Right renal pelvis (tissue), 4 donors: ENCODE measurements at regions not wholly inside any gene's neighbourhood (a gene's known extent, or its start where the extent isn't known, plus 50 kb on each side); places are given as distances from the start of the nearest gene placed in this dataset.
A peak's percentile ranks its signal among the peaks of the same experiment; 100 is the strongest.
"Not testable (repeated sequence)": the region's sequence is repeated elsewhere in the genome, so short reads cannot be mapped to it uniquely, and the experiment has no call there.

ENCODE experiments used
- DNase-seq, 4 donors: peaks; one replicate each; pipeline ENCODE4 v3.0.0-alpha.2; 2013; ENCODE audit warnings: low read depth in 4 of 4, low spot score in 3 of 4, missing footprints in 1 of 4

DNA sequence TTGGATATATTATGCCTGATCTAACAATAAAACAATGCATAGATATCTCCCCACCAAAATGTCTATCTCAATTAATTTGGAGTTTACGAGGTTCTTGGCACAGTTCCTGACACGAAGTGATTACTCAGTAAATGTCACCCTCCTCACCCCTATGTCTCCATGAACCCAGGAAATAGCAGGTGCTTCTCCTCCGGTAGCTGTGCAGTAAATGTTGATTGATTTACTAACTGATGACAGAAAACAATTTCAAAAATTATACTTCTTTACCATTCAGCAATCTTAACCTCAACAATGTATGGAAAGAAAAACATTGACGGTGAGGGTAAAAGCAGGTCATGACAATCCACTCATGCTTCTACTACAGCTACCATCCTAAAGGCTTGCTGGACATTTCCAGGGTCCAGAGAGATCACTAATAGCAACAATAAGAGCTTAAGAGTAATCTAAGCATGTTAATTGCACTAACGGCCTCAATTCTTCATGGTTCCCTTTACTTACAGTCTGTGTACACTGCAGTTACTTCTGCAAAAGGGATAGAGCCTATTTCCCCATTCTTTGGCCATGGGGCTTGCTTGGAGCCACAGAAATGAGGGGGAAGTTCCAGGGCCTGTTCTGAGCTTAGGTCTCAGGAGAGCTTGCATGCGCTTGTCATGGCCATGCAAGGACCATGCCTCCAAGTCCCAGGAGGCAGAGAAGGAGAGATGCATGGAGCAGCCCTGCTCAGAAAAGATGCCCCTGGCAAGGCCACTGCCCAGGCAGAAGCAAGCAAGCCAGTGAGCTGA lies 222.6 kb downstream of the ATP6V0E2 start:
- not testable (repeated sequence) for DNase-seq

DNA sequence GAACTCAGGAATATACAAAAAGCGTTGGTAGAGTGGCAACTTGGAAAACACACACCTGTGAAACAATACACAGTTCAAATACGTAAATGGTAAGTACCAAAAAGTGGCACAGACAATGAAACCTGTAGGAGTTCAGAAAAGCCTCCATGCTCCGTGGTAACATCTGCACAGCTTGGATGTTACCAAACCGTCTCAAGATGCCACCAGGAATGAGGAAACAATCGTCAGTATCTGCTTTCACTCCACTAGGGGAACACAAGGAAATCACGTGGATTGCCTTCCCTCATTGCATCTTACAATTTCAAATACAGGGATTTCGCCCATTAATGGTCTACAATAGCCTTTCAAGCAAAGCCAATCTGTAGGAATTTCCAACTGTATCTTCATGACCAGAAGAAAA lies 224.6 kb upstream of the LRRC61 start:
- DNase-seq = not testable (repeated sequence)

DNA sequence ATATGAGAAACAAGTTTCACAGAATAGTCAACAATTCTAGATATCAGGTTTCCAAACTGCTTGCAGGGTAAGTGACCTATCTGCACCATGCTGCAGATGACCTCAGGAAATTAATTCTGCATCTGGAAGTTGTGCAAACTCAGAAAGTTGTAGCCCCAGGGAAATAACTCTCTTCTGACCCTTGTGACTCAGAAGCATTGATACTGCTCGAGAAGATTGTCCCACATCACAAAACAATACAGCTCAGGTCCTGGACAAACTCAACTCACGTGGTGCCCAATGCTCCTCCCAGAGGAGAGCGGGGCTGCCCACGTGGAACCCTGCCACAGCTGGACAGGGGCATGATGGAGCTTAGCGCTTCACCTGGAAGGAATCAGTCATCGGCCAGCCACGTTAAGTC lies 221.9 kb upstream of the LRRC61 start:
- not testable (repeated sequence) for DNase-seq

DNA sequence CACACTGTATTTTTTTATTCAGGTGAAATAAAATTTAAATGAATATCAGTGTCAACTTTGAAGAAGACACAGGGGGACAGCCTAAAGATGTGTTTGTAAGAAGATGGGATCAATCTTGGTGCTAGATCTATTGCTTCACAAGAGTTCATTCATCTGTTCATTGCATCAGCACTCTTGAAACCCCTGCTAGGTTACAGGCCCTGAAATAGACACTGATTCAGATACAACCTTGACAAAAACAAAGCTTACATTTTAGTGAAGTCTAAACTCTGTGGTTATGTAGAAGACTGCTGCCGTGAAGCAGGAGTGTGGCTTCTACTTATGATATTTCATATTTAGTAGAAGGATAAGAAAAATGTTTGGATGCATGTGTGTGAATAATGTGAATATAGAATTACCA lies 215.9 kb upstream of the LRRC61 start:
- DNase-seq = not testable (repeated sequence)

DNA sequence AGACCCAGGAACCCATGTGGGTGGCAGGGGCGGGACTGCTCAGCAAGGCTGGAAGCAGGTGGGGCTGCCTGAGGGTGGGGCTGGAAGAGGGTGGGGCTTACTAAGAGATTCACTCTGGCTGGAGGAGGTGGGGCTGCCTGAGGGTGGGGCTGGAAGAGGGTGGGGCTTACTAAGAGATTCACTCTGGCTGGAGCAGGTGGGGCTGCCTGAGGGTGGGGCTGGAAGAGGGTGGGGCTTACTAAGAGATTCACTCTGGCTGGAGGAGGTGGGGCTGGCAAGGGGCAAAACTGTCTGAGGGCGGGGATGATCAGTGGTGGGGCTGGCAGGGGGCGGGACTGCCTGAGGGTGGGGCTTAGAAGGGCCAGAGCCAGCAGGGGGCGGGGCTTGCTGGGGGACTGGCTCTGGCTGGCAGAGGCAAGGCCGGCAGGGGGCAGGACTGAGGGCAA lies 212.8 kb upstream of the LRRC61 start:
- not testable (repeated sequence) for DNase-seq

DNA sequence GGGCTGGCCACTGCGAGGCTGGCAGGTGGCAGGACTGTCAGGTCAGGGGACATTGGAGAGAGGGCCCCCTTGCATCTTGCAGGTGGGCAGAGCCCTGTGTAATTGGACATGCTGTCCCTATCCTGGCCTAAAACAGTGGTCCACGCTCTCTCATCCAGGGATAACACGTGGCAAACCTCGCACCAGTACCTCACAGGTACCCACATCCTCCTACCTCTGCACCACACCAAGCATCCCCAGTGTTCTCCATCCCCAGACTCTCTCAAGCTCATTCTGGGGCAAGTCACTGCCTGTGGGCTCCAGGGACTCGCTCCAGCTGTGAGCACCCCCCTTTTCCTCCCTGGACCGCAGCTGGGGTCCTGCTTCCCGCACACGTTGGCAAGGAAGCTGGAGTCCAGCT lies 212.3 kb upstream of the LRRC61 start:
- not testable (repeated sequence) for DNase-seq

DNA sequence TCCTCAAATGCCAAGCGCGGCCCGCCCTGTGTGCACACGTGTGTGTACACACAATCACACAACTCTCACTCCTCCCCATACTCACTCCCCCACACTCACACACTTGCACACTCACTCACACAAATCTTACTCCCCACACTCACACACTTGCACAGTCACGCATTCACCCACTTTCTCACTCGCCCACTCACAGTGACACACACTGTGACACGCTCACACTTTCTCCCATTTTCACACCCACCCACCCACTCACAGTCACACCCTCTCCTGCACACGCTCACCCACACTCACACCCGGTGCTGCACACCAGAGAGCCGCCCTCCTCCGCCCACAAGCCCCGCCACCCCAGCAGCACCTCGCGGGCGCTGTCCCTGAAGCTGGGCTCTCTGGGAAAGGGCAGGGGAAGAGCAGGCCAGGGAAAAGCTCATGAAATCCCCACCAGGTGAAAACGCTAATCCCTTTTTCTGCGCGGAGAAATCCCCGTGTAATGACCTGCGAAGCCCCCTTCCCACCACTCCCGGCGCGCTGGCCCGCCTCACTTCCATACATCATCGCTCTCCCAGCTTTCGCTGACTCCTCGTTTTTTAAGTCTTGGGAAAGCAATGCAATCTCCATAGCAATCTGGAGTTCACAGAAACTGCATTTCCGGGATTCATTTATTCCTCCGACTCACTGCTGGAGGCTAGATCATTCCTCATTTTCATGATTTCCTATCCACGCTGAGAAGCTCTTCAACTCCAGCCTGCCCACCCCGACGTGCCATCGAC lies 211.6 kb upstream of the LRRC61 start:
- DNase-seq = peak in 1 of 4 donors; percentile 3

DNA sequence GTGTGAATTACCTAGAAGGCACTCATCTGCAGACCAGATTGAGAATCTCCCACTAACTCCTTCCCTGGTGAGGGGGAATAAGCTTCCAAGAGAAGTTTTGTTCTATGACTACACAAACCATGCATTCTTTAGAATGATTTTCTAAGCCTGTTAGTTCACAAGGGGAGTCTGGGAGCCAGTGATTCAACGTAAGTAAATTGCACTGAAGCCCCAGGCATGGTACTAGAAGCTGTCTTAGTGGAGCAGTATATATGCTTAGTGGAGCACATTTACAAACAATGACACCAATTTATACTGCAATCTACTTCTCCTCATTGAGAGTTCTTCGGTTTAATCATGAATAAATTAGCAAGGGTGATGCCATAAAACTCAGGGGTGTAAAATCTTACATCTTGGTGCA lies 209.9 kb upstream of the LRRC61 start:
- not testable (repeated sequence) for DNase-seq

DNA sequence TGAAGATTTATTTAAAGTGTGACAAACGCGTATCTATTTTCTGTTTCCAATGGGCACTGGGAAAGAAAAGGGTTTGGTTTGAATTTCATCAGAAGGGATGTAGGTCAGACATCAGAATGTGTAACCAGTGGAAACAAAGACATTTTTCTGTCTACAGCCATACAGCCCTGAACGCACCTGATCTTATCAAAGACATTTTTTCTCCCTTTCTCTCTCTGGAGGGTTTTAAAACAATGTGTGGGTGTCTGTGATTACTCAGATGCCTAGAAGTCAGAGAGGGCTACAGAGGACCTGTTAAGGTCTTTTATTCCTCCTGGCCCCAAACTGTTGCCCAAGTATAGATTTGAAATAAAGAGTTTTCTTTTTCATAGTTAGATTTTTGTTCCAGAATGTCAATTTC lies 208.6 kb upstream of the LRRC61 start:
- not testable (repeated sequence) for DNase-seq

DNA sequence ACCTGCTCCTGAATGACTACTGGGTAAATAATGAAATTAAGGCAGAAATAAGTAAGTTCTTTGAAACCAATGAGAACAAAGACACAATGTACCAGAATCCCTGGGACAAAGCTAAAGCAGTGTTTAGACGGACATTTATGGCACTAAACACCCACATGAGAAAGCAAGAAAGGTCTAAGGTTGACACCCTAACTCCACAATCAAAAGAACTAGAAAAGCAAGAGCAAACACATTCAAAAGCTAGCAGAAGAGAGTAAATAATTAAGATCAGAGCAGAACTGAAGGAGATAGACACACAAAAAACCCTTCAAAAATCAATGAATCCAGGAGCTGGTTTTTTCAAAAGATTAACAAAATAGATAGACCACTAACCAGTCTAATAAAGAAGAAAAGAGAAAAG lies 203.2 kb upstream of the LRRC61 start:
- DNase-seq = not testable (repeated sequence)

DNA sequence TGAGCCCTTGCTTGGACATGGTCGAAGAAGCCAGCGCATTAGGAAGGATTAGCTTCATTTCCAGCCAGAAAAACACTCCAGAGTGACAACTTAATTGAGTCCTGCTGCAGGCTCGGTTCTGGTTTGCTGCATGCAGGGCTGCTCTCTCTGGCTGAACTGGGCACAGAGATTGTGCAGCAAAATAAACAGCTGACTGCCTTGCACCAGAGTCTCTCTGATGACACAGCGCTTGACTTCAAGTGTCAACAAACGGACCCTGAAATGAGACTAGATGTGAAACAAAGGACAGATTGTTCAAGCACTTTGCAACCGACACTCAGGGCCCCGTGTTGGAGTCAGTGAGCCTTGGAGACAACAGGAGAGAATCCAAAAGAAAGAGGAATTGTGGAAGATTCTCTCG lies 197.3 kb upstream of the LRRC61 start:
- not testable (repeated sequence) for DNase-seq

DNA sequence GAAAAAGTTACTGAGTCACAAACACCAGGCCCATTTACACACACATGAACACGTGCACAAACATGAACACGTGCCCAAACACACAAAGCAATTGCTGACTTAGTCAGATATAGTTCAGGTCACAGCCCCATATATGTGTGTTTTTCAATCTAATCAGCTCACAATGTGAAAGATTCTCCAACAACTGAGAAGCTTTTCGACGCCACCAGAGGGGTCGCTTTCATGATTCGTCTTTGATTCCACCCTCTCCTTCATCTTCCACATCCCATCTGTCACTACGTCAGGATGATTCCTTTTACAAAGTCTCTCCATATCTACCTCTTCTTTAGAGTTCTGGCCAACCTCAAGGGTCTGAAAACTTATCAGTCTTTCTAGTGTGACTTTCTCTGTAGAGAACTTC lies 188.7 kb upstream of the LRRC61 start:
- DNase-seq = not testable (repeated sequence)

DNA sequence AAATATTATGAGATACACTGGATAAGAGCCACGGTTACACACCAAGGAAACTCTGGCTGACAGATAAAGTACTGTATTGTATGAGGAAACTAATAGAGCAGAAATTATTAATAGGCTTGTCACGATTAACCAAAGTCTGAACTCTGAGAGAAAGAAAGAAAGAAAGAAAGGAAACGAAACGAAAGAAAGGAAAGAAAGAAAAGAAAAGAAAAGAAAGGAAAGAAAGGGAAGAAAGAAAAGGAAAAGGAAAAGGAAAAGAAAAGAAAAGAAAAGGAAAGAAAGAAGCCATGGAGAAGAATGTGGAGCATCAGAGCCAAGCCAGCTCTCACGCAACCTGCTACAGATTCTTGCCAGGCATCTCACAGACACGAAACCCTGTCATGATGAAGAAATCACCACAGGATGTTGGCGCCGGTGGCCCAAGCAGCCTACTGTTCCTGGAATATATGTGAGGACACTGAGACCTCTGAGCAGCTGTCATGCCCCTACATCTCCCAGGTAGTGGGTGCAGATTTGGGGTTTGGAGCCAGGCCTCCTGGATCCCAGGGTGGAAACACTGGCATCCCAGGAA lies 187.4 kb upstream of the LRRC61 start:
- DNase-seq = not testable (repeated sequence)

DNA sequence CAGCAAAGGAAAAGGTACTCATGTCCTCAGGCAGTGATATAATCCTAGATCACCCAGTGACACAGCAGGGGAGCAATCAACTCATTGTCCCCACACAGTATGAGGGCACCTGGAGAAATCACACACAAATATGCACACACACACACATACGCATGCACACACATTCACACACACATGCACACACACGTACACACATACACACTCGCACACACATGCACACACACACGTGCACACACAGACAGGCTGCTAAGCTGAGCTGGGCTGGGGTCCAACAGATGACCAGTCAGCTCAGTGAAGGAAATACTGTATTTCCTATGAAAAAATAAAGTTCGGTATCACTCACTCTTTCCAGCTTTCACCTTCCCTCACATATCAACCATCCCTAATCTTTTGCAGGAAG lies 183.3 kb upstream of the LRRC61 start:
- not testable (repeated sequence) for DNase-seq

DNA sequence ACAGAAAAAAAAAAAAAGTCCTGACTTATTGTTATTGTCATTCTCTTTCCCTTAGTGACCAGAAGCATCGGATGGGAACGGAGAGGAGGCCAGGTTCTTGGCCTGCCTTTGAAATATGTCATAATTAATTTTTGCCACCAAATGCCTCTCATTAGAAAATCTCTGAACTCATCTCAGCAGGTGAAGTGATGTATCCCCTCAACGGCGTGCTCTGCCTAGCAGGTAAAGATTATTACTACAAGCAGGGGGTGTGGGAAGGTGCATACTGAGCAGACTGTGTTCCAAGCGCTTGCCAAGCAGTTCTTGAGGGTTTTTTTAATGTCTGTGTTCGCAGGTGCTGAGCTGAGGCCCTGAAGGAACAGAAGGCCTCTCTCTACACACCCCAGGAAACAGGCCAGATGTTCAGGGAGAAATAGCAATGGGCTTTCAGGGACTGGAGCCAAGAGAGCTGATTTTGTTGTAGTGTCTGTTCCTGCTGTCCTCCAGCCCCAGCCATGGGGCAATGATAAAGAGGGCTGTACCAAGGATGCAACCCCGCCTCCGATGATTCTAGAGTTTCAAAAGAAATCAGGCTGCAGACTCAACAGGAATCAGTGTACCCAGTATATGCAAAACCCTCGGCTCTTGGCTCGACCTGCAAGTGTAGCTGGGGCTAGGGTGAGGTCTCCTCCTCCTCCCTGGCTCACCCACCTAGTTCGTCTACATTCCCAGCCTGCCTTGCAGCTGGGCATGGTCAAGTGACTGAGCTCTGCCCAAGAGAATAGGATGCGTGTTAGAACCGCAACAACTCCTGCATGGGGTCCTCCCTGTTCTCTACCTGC lies 181.4 kb upstream of the LRRC61 start:
- not testable (repeated sequence) for DNase-seq

DNA sequence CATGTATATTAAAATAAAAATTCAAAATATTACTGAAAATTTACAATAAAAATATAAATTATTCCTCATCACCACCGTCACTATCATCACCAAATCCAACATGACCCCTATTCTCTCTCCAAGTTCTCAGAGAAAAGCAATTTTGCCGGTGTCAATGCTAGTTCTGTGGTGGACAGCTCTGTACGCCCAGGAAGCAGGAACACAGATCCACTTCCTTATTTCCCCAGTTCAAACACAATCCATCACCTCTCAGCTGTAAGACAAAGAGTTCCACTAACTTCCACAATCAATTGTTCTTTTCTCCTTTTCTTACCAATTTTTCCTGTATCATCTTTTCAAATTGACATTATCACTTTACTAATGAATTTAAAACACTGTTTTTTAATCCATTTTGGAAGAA lies 177.0 kb upstream of the LRRC61 start:
- not testable (repeated sequence) for DNase-seq

DNA sequence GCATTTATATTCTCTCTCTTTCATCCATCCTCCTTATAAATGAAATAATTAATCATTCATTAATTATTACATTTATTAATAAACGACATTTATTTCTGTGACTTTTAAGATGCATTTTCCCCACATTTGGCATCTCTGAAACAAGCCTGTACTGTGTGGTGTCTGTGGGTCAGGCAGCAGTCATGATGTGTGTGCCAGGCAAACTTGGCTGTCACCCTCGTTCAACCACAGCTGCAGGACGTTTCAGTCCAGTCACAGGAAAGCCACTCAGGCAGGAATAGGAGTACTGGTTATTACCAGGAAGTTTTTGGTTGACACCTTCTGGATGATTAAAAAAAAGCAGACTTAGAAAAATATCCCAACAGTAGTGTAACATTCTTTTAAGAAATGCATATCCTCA lies 175.6 kb upstream of the LRRC61 start:
- DNase-seq = not testable (repeated sequence)

DNA sequence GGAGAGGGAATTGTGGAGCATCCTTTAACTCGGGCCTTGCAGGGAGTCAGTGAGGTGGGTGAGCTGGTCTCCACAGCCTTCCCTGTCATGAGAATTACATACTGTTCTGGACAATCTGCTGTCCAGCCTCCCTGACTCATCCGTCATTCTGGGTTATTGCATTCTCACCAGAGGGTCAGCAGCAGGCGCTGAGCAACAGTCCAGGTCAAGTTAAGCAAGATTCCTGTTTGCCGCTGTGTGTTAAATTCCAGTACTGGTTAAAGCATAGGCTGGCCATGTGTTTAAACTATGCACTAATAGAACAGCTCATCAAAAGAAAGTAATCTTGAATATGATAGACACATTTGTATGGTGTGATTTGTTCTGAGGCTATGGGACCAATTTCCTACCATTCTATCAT lies 167.1 kb upstream of the LRRC61 start:
- DNase-seq = not testable (repeated sequence)

DNA sequence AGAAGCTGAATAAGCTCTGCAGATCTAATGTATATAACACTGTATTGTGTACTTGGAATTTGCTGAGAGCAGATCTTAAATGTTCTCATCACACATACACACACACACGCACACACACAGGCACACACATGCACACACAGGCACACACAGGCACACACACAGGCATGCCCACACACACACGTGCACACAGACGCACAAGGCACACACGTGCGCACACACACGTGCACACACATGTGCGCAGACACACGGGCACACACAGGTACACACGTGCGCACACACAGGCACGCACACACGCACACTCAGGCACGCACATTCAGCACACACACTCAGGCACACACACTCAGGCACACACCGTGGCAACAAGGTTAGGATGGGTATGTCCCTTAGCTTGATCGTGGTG lies 164.5 kb upstream of the LRRC61 start:
- DNase-seq = not testable (repeated sequence)

DNA sequence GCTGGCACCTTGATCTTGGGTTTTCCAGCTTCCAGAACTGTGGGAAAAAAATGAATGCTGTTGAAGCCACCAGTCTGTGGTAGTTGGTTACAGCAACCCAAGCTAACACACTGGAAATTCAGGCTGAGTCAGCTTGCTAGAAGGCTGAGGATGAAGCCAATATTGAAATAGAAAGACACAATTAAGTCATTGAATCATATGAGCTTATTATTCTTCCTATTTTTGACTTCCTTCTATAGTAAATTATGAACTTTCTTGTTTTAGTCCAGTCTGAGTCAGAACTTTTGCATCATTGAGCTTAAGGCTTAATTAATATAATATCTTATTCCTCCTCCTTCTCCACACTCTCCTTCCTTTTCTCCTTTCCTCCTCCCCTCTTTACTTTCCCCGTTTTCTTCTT lies 153.6 kb upstream of the LRRC61 start:
- DNase-seq = not testable (repeated sequence)
